WTC11 (cell line): ENCODE measurements at regions not wholly inside any gene's neighbourhood (a gene's known extent, or its start where the extent isn't known, plus 50 kb on each side); places are given as distances from the start of the nearest gene placed in this dataset.

ENCODE experiments used
- E2F5 ChIP-seq: sonication (generic); formaldehyde crosslinking; IDR thresholded peaks from 2 replicates; pipeline ENCODE4 v1.8.1; 2022; ENCODE audit warnings: mild to moderate bottlenecking, moderate library complexity, missing genetic modification reagents
- HMGA2 ChIP-seq: fragments of 250-450 bp; sonication (Bioruptor Pico); IDR thresholded peaks from 2 replicates; pipeline ENCODE4 v1.4.0; 2021; ENCODE audit warnings: mild to moderate bottlenecking, moderate library complexity
- NFATC4 ChIP-seq: fragments of 250-450 bp; sonication (Bioruptor Pico); IDR thresholded peaks from 2 replicates; pipeline ENCODE4 v1.9.0; 2021; ENCODE audit warnings: mild to moderate bottlenecking
- NFE2L1 ChIP-seq: sonication (generic); formaldehyde crosslinking; IDR thresholded peaks from 2 replicates; pipeline ENCODE4 v1.8.1; 2023; ENCODE audit warnings: missing genetic modification reagents
- NFYB ChIP-seq: sonication (generic); formaldehyde crosslinking; conservative IDR thresholded peaks from 2 replicates; pipeline ENCODE4 v1.8.0; 2022; ENCODE audit warnings: low read depth, missing genetic modification reagents
- NR1H2 ChIP-seq: sonication (generic); formaldehyde crosslinking; IDR thresholded peaks from 2 replicates; pipeline ENCODE4 v1.9.0; 2021; ENCODE audit warnings: mild to moderate bottlenecking, moderate library complexity, missing genetic modification reagents
- ZNF138 ChIP-seq: sonication (generic); formaldehyde crosslinking; conservative IDR thresholded peaks from 2 replicates; pipeline ENCODE4 v1.8.1; 2022; ENCODE audit warnings: mild to moderate bottlenecking, moderate library complexity, missing genetic modification reagents
- TF ChIP-seq, protein P1 (sequence below): fragments of 200-600 bp; IDR thresholded peaks from 2 replicates; pipeline ENCODE4 v1.8.0; 2022; ENCODE audit warnings: antibody characterized with exemption
- TF ChIP-seq, protein P2 (sequence below): fragments of 250-450 bp; sonication (Bioruptor Pico); IDR thresholded peaks from 2 replicates; pipeline ENCODE4 v1.9.0; 2021; ENCODE audit warnings: mild to moderate bottlenecking
- TF ChIP-seq, protein P3 (sequence below): sonication (generic); formaldehyde crosslinking; IDR thresholded peaks from 2 replicates; pipeline ENCODE4 v1.8.1; 2023; ENCODE audit warnings: mild to moderate bottlenecking, missing genetic modification reagents, moderate library complexity

- TF ChIP-seq E2F5 (CRISPR knock-in tag) (no peak), NFYB (CRISPR knock-in tag) (no peak), HMGA2 (no peak), ZNF138 (CRISPR knock-in tag) (no peak), NFATC4 (CRISPR knock-in tag) (no peak), NFE2L1 (CRISPR knock-in tag) (no peak), NR1H2 (CRISPR knock-in tag) (no peak)
- TF ChIP-seq, protein P1, sequence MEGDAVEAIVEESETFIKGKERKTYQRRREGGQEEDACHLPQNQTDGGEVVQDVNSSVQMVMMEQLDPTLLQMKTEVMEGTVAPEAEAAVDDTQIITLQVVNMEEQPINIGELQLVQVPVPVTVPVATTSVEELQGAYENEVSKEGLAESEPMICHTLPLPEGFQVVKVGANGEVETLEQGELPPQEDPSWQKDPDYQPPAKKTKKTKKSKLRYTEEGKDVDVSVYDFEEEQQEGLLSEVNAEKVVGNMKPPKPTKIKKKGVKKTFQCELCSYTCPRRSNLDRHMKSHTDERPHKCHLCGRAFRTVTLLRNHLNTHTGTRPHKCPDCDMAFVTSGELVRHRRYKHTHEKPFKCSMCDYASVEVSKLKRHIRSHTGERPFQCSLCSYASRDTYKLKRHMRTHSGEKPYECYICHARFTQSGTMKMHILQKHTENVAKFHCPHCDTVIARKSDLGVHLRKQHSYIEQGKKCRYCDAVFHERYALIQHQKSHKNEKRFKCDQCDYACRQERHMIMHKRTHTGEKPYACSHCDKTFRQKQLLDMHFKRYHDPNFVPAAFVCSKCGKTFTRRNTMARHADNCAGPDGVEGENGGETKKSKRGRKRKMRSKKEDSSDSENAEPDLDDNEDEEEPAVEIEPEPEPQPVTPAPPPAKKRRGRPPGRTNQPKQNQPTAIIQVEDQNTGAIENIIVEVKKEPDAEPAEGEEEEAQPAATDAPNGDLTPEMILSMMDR, result no peak
- TF ChIP-seq, protein P2, sequence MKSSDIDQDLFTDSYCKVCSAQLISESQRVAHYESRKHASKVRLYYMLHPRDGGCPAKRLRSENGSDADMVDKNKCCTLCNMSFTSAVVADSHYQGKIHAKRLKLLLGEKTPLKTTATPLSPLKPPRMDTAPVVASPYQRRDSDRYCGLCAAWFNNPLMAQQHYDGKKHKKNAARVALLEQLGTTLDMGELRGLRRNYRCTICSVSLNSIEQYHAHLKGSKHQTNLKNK (CRISPR knock-in tag), result no peak
- TF ChIP-seq, protein P3, sequence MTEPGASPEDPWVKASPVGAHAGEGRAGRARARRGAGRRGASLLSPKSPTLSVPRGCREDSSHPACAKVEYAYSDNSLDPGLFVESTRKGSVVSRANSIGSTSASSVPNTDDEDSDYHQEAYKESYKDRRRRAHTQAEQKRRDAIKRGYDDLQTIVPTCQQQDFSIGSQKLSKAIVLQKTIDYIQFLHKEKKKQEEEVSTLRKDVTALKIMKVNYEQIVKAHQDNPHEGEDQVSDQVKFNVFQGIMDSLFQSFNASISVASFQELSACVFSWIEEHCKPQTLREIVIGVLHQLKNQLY (CRISPR knock-in tag), result no peak
These were observed 811.6 kb upstream of the GOT2 start for GRCh38 chr16:59545721-59546120.
